Head of caudate nucleus (tissue), 42 donors: ENCODE measurements at regions not wholly inside any gene's neighbourhood (a gene's known extent, or its start where the extent isn't known, plus 50 kb on each side); places are given as distances from the start of the nearest gene placed in this dataset.
"Not testable (repeated sequence)": the region's sequence is repeated elsewhere in the genome, so short reads cannot be mapped to it uniquely, and the experiment has no call there.

Source experiments
- DNase-seq, 42 donors: peaks; one replicate each; pipeline versions ENCODE4 v3.0.0 to v3.0.0-alpha.2; 2020 to 2021; ENCODE audit warnings: mixed read lengths in 7 of 42
- intact Hi-C: fragments of 100-400 bp; cut with DNase I; formaldehyde crosslinking; loops from one replicate; pipeline ENCODE4 v1.15.0; 2022

DNA sequence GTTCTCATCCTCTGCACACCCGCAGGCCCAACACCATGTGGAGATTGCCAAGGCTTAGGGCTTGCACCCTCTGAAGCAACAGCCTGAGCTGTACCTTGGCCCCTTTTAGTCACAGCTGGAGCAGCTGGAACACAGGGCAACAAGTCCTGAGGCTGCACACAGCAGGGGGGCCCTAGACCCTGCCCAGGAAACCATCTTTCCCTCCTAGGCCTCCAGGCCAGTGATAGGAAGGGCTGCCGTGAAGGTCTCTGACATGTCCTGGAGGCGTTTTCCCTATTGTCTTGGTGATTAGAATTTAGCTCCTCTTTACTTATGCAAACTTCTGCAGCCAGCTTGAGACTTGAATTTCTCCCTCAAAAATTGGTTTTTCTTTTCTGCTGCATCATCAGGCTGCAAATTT, 373.5 kb upstream of the CLEC14A start:
- DNase-seq, result no peak
- intact Hi-C loops, result no loop called here

- intact Hi-C loops, result no loop called here
- DNase-seq, result no peak
These were observed 371.3 kb upstream of the CLEC14A start for GRCh38 chr14:38627163-38627562.

- intact Hi-C loops, result no loop called here
These were observed 367.8 kb upstream of the CLEC14A start for GRCh38 chr14:38623661-38624060.

DNA sequence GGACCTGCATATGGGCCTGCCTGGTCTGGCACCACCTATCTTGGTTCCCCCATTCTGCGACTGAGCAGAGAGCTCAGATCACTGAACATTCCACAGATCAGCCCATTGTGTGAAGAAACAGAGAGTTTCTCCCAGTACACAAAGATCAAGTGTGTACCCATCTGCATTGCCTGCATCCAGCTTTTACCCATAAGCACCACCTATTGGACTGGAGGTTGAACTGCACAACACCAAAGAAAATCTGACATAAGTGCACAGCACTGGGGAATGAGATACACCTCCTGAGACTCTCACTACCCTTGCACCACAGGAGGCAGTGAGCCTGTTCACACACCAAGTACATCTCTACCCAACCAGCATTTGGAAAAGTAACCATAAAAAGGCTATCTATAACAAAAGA, 362.6 kb upstream of the CLEC14A start:
- intact Hi-C loops, result no loop called here
- no peak for DNase-seq

More at GRCh38 chr14:38623661-38624060, 367.8 kb upstream of the CLEC14A start:
- DNase-seq, result no peak

GRCh38 chr14:38616959-38617358, 361.1 kb upstream of the CLEC14A start:
- DNase-seq, result peak in 35 of 42 donors; percentile 3 to 78 (median 34)
- intact Hi-C loops, result no loop called here

DNA sequence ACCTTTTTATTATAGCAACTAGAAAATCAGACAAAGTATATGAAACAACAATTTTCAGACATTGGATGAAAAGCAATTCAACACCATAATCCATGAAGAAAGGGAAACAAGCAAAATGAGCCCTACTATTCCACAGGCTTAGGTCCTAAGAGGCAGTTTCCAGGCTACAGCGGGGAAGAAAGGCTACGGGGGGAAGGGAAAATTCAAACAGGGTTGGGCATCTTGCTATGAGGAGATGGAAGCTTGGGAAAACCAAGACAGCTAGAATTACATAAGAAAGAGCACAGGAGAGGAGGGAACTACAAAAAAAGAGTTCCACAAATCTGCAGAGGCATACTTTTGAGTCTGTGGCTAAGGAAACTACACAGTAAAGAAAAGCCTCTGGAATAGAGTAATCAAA, 356.0 kb upstream of the CLEC14A start:
- intact Hi-C loops, result no loop called here
- no peak for DNase-seq

DNA sequence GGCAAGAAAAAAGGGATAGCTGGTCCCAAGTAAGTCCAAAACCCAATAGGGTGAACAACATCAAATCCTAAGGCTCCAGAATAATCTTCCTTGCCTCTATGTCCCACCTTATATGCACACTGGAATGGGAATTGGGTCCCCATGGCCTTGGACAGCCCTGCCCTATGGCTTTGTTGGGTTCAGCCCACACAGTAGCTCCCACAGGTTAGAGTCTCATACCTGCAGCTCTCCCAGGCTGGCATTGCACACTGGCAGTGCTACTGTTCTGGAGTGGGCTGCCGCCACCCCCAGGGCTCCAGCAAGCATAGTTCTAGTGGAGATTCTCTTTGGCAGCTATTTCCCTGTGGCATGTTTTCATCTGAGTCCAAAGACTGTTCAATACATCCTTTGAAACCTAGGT, 352.4 kb upstream of the CLEC14A start:
- DNase-seq, result no peak
- intact Hi-C loops, result no loop called here

- no peak for DNase-seq
- intact Hi-C loops, result no loop called here
These were observed 349.6 kb upstream of the CLEC14A start for GRCh38 chr14:38605193-38606114.

DNA sequence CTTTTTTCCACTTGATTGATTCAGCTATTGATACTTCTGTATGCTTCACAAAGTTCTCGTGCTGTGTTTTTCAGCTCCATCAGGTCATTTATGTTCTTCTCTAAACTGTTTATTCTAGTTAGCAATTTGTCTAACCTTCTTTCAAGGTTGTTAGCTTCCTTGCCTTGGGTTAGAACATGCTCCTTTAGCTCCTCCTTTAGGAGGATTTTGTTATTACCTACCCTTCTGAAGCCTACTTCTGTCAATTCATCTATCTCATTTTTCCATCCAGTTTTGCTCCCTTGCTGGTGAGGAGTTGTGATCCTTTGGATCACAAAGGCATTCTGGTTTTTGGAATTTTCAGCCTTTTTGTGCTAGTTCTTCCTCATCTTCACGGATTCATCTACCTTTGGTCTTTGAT, 344.7 kb upstream of the CLEC14A start:
- DNase-seq, intact Hi-C loops: not testable (repeated sequence)

GRCh38 chr14:38593476-38593875, 337.6 kb upstream of the CLEC14A start:
- intact Hi-C loops, result no loop called here
- DNase-seq, result no peak

DNA sequence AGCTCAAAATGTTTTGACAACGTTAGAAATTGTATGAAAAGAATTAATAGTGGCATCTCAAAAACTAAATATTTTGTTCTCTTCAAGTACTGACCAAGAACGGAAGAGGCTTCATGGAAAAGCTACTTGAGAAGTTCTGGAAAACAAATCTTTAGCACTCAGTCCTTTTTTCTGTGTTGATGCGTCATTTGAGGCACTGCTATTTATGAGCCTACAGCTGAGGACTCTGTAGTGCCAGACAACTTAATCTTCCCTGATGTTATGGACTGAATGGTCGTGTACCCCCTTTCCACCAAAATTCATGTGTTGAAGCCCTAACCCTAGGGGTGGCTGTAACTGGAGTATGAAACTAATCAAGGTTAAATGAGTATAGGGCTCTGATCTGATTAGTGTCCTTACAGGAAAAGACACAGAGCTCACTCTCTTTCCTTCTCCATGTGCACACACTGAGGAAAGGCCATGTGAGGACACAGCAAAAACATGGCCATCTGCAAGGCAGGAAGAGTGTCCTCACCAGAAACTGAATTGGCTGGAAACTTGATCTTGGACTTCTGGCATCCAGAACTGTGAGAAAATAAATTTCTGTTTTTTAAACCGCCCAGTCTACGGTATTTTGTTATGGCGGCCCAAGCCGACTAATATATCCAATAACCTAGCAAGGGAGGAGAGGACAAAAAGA, 337.0 kb upstream of the CLEC14A start:
- intact Hi-C loops, result no loop called here
- no peak for DNase-seq

DNA sequence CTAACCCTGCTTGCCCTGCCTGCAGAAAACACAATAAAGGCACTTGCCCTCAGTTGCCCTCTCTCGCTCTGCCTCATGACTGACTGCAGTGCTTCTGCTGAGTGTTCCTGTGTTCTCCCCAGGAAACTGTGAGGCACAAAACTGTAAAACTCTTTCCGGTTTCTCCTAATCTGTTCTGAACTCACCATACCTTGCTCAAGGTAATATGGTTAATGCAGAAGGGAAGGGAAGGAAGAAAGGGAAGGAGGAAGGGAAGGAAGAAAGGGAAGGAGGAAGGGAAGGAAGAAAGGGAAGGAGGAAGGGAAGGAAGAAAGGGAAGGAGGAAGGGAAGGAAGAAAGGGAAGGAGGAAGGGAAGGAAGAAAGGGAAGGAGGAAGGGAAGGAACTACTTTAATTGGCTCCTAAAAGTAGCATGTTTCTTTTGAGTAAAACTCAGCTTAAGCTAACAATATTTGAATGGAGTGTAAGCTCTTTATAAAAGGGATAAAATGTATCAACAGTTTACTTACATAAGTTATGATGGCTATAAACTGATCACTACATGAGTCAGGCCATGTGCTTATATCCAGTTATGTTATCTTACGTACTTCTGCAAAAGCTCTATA, 334.0 kb upstream of the CLEC14A start:
- intact Hi-C loops, result no loop called here
- no peak for DNase-seq

- no peak for DNase-seq
- intact Hi-C loops, result no loop called here
These were observed 327.6 kb upstream of the CLEC14A start for GRCh38 chr14:38583471-38583870.

- DNase-seq, result no peak
- intact Hi-C loops, result no loop called here
These were observed 322.4 kb upstream of the CLEC14A start for GRCh38 chr14:38578278-38578681.

- intact Hi-C loops, result no loop called here
These were observed 311.8 kb upstream of the CLEC14A start for GRCh38 chr14:38567703-38568102.

DNA sequence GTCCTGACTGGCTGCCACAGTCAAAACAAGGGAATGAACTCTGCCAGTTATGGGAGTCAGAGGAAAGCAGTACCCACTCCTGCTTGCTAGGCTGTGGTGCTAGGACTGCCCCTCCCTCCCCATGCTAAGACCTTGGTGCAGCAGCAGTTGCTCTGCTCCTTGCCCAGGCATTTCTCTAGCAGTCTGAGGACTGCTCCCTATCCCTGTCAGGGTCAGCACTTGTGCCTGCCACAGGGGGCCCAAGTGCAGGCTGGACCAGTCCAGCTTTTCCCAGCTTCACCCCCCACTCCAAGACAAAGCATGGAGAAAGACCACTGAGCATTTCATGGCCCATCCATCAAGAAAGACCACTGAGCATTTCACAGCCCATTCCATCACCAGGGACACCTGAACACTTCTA, 305.8 kb upstream of the CLEC14A start:
- DNase-seq, result no peak
- intact Hi-C loops, result no loop called here

More at GRCh38 chr14:38567703-38568102, 311.8 kb upstream of the CLEC14A start:
- no peak for DNase-seq

- DNase-seq, result no peak
- intact Hi-C loops, result no loop called here
These were observed 303.8 kb upstream of the CLEC14A start for GRCh38 chr14:38559711-38560110.

DNA sequence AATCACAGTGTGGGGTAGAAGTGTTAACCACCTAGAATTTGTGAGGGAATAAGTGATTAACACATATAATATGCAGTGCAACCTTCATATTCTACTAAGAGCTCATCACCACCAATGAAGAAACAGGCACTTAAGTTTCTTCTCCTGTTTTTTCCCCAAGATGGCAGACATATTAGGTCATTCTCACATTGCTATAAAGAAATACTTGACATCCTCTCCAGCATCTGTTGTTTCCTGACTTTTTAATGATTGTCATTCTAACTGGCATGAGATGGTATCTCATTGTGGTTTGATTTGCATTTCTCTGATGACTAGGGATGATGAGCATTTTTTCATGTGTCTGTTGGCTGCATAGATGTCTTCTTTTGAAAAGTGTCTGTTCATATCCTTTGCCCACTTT, 301.5 kb upstream of the CLEC14A start:
- intact Hi-C loops, DNase-seq: not testable (repeated sequence)

GRCh38 chr14:38556252-38556651, 300.4 kb upstream of the CLEC14A start:
- intact Hi-C loops, result no loop called here
- no peak for DNase-seq

DNA sequence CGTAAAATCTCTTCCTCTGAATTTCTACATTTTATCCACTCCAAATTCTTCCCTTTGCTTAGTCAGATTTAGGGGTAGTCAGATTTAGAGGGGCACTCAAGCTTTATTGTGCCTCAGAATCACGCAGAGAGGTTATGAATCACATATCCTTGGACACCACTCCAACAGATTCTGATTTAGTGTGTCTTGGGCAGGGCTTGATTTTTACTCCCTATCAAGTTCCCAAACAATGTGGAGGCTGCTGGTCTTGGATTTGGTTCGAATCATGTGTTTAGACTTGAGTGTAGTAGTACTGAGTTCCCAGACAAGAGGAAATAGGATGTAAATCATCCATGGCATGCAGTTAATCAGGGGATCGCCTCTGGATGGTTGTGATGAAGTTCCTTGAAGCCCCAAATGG, 298.1 kb upstream of the CLEC14A start:
- no peak for DNase-seq
- intact Hi-C loops, result no loop called here
